A673 (cell line): ENCODE measurements at regions not wholly inside any gene's neighbourhood (a gene's known extent, or its start where the extent isn't known, plus 50 kb on each side); places are given as distances from the start of the nearest gene placed in this dataset.

Source experiments
- BruUV-seq: library from RNA; stranded (reverse); fragments of 400-500 nt; replicated peaks from 2 replicates; lab custom pipeline; 2021; lab: Mats Ljungman, UMichigan
- CTCF ChIA-PET: fragments of 300-600 bp; sonication (Branson Sonifier 250); formaldehyde crosslinking; loops from one replicate; lab custom pipeline; 2022; ENCODE audit warnings: antibody characterized with exemption; lab: Charles Lee
- POLR2A ChIA-PET: fragments of 300-600 bp; sonication (Branson Sonifier 250); formaldehyde crosslinking; loops from one replicate; lab custom pipeline; 2022; ENCODE audit warnings: antibody characterized with exemption; ENCODE audit not compliant: low non-redundant PET; lab: Charles Lee
- DNase-seq: peaks from one replicate; pipeline ENCODE4 v3.0.0-alpha.2; 2015; ENCODE audit warnings: low spot score
- H3K27ac ChIP-seq: fragments of 200-600 bp; sonication (generic); 2 replicates; pipeline ENCODE4 v1.5.1; 2016; ENCODE audit warnings: mixed run types, low read depth, mild to moderate bottlenecking, mixed read lengths, antibody characterized with exemption, low read length; ENCODE audit not compliant: poor library complexity, severe bottlenecking
- H3K27me3 ChIP-seq: fragments of 200-600 bp; sonication (generic); replicated peaks from 2 replicates; pipeline ENCODE4 v1.6.1; 2017; ENCODE audit warnings: mixed run types, low read depth, mild to moderate bottlenecking, mixed read lengths, antibody characterized with exemption, low read length; ENCODE audit not compliant: insufficient read depth, poor library complexity
- H3K36me3 ChIP-seq: fragments of 200-600 bp; sonication (generic); 2 replicates; pipeline ENCODE4 v1.6.1; 2016; ENCODE audit warnings: mixed run types, mild to moderate bottlenecking, mixed read lengths, antibody characterized with exemption, low read length; ENCODE audit not compliant: insufficient read depth, poor library complexity, severe bottlenecking
- H3K4me1 ChIP-seq: fragments of 200-600 bp; sonication (generic); 2 replicates; pipeline ENCODE4 v1.6.1; 2017; ENCODE audit warnings: mixed run types, mild to moderate bottlenecking, mixed read lengths, antibody characterized with exemption, low read length; ENCODE audit not compliant: insufficient read depth, poor library complexity, severe bottlenecking
- H3K4me3 ChIP-seq: fragments of 200-600 bp; sonication (generic); 2 replicates; pipeline ENCODE4 v1.5.1; 2016; ENCODE audit warnings: low read depth, mixed run types, mild to moderate bottlenecking, mixed read lengths, low read length; ENCODE audit not compliant: poor library complexity, severe bottlenecking
- H3K9me3 ChIP-seq: fragments of 200-600 bp; sonication (generic); 2 replicates; pipeline ENCODE4 v1.6.1; 2016; ENCODE audit warnings: mixed run types, low read depth, mild to moderate bottlenecking, mixed read lengths, antibody characterized with exemption, low read length; ENCODE audit not compliant: poor library complexity, severe bottlenecking
- EZH2 ChIP-seq: fragments of 200-600 bp; sonication (generic); IDR thresholded peaks from 2 replicates; pipeline ENCODE4 v1.6.1; 2017; ENCODE audit warnings: borderline replicate concordance, low read depth, mild to moderate bottlenecking, mixed read lengths, antibody characterized with exemption, low read length; ENCODE audit not compliant: poor library complexity, severe bottlenecking
- intact Hi-C: fragments of 100-400 bp; cut with micrococcal nuclease; formaldehyde crosslinking; loops from one replicate; pipeline ENCODE4 v1.10.0; 2022; ENCODE audit not compliant: unreplicated experiment
- TF ChIP-seq, protein P1 (sequence below): fragments of 300-800, 200-600 bp; sonication (generic); conservative IDR thresholded peaks from 2 replicates; pipeline ENCODE4 v1.5.1; 2017; ENCODE audit warnings: low read depth, mild to moderate bottlenecking, antibody characterized with exemption, low read length, moderate library complexity, mixed read lengths

DNA sequence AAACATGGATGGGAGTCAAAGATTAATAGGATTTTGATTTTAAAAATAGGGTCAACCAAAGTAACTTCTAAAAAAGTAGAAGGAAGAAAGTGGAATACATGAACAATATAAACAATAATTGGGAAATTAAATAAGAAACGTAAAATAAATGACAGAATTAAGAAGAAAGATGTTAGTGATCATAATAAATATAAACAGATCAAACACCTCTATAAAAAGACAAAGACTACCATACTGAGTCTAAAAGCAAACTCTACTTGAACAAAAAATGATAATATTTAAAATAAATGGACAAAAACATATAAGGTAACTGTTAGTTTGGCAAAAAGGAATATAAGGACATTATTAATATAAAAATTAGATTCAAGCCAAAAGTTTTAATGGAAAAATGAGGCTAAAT lies 57.7 kb upstream of the ZNF618 start:
- TF ChIP-seq EZH2, result no peak
- TF ChIP-seq, protein P1, sequence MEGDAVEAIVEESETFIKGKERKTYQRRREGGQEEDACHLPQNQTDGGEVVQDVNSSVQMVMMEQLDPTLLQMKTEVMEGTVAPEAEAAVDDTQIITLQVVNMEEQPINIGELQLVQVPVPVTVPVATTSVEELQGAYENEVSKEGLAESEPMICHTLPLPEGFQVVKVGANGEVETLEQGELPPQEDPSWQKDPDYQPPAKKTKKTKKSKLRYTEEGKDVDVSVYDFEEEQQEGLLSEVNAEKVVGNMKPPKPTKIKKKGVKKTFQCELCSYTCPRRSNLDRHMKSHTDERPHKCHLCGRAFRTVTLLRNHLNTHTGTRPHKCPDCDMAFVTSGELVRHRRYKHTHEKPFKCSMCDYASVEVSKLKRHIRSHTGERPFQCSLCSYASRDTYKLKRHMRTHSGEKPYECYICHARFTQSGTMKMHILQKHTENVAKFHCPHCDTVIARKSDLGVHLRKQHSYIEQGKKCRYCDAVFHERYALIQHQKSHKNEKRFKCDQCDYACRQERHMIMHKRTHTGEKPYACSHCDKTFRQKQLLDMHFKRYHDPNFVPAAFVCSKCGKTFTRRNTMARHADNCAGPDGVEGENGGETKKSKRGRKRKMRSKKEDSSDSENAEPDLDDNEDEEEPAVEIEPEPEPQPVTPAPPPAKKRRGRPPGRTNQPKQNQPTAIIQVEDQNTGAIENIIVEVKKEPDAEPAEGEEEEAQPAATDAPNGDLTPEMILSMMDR, result no peak
- no TSS peak for BruUV-seq
- no peak overlapping the region for H3K4me3 ChIP-seq
- ChIA-PET POLR2A (no interaction called here), CTCF (no interaction called here)
- intact Hi-C loops, result no loop called here
- H3K27me3 ChIP-seq, result peaks cover 16% of the 10 kb centered on the region
- H3K27ac ChIP-seq, result no peak overlapping the region
- H3K9me3 ChIP-seq, result no peaks in the 10 kb centered on the region
- DNase-seq, result no peak
- H3K4me1 ChIP-seq, result no peaks in the 10 kb centered on the region
- no peaks in the 10 kb centered on the region for H3K36me3 ChIP-seq

DNA sequence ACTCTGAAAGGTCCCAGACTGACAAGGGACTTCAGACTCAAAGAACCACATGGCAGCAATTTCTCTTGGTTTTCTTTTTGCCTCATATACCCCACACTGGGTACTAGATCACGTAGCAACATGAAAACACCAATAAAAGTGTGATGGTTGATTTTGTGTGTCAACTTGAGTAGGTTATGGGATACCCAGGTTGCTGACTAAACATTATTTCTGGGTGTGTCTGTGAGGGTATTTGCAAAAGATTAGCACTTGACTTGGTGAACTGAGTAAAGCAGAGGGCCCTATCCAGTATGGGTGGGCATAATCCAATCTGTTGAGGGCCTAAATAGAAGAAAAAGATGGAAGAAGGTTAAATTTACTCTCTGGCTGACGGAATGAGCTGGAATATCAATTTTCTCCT lies 53.8 kb upstream of the ZNF618 start:
- H3K27ac ChIP-seq, result no peak overlapping the region
- peaks cover 16% of the 10 kb centered on the region for H3K27me3 ChIP-seq
- DNase-seq, result no peak
- intact Hi-C loops, result no loop called here
- CTCF ChIA-PET, result no interaction called here
- H3K4me3 ChIP-seq, result no peak overlapping the region
- TF ChIP-seq, protein P1, result no peak
- TF ChIP-seq EZH2, result no peak
- POLR2A ChIA-PET, result no interaction called here
- no TSS peak for BruUV-seq
- H3K36me3 ChIP-seq, result no peaks in the 10 kb centered on the region
- no peaks in the 10 kb centered on the region for H3K4me1 ChIP-seq
- H3K9me3 ChIP-seq, result no peaks in the 10 kb centered on the region

DNA sequence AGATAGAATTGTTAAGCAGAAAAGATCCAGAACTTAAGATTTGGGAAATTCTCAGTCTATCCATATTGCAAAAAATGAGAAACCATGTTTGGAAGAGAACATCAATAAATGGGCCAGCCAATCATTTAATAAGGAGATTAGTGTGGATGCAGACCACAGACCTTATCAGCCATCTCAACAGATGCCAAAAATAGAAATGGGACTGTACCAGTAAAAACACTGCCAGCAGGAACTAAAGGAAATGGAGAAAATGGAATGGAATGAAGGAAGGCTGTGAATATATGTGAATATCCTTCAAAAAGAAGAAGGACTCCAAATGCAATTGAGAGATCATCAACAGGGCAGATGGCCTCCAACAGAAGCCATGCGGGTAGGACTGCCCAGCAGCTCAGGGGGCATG lies 52.7 kb upstream of the ZNF618 start:
- H3K4me3 ChIP-seq, result no peak overlapping the region
- no peak for DNase-seq
- peaks cover 5% of the 10 kb centered on the region for H3K4me1 ChIP-seq
- no TSS peak for BruUV-seq
- peaks cover 13% of the 10 kb centered on the region for H3K27me3 ChIP-seq
- H3K27ac ChIP-seq, result no peak overlapping the region
- ChIA-PET POLR2A (no interaction called here), CTCF (no interaction called here)
- intact Hi-C loops, result no loop called here
- H3K36me3 ChIP-seq, result no peaks in the 10 kb centered on the region
- no peaks in the 10 kb centered on the region for H3K9me3 ChIP-seq
- no peak for TF ChIP-seq EZH2
- TF ChIP-seq, protein P1, result no peak
